Panc1 (cell line): ENCODE measurements at regions not wholly inside any gene's neighbourhood (a gene's known extent, or its start where the extent isn't known, plus 50 kb on each side); places are given as distances from the start of the nearest gene placed in this dataset.

Experiments
- ATAC-seq: fragments of 200-7000 bp; cut with Tn5 transposase; 2 replicates; pipeline ENCODE4 v1.9.1; 2020; ENCODE audit warnings: mild to moderate bottlenecking, moderate library complexity
- BruUV-seq: library from RNA; stranded (reverse); fragments of 400-500 nt; replicated peaks from 2 replicates; lab custom pipeline; 2021; lab: Mats Ljungman, UMichigan
- CTCF ChIA-PET: fragments of 300-600 bp; sonication (Branson Sonifier 250); formaldehyde crosslinking; loops from one replicate; lab custom pipeline; 2022; ENCODE audit warnings: antibody characterized with exemption; lab: Charles Lee
- POLR2A ChIA-PET: fragments of 300-600 bp; sonication (Branson Sonifier 250); formaldehyde crosslinking; loops from one replicate; lab custom pipeline; 2022; ENCODE audit warnings: antibody characterized with exemption; lab: Charles Lee
- DNase-seq: peaks from one replicate; pipeline ENCODE4 v3.0.0-alpha.2; 2010; ENCODE audit warnings: low read depth, low spot score
- H3K27ac ChIP-seq: 2 replicates; pipeline ENCODE4 v1.5.1; 2011; ENCODE audit warnings: mild to moderate bottlenecking, low read length, inconsistent platforms
- H3K27me3 ChIP-seq: fragments of 200-500 bp; sonication (Bioruptor generic); 2 replicates; pipeline ENCODE4 v1.6.0; 2014; ENCODE audit warnings: low read length, inconsistent platforms; ENCODE audit not compliant: control insufficient read depth, insufficient read depth
- H3K36me3 ChIP-seq: fragments of 200-500 bp; sonication (Bioruptor generic); 2 replicates; pipeline ENCODE4 v1.5.1; 2014; ENCODE audit warnings: inconsistent platforms, mild to moderate bottlenecking, low read length, moderate library complexity; ENCODE audit not compliant: control insufficient read depth, insufficient read depth
- H3K4me1 ChIP-seq: 2 replicates; pipeline ENCODE4 v1.5.1; 2011; ENCODE audit warnings: inconsistent platforms, mild to moderate bottlenecking, low read length, moderate library complexity; ENCODE audit not compliant: control insufficient read depth, insufficient read depth
- H3K4me3 ChIP-seq, 2 experiments: 2 replicates each; pipeline ENCODE4 v1.5.1; 2011 to 2012; ENCODE audit warnings: low read depth in 2 of 2, low read length in 2 of 2, mild to moderate bottlenecking in 2 of 2, inconsistent platforms in 1 of 2, moderate library complexity in 1 of 2
- H3K9me3 ChIP-seq: fragments of 200-500 bp; sonication (Bioruptor generic); 2 replicates; pipeline ENCODE4 v1.5.1; 2014; ENCODE audit warnings: low read depth, mild to moderate bottlenecking, inconsistent platforms, low read length, moderate library complexity; ENCODE audit not compliant: control insufficient read depth, insufficient read depth
- CTCF ChIP-seq: fragments of 450-650 bp; IDR thresholded peaks from 2 replicates; pipeline ENCODE4 v1.5.1; 2017; ENCODE audit warnings: mild to moderate bottlenecking
- POLR2AphosphoS5 ChIP-seq: IDR thresholded peaks from 2 replicates; pipeline ENCODE4 v1.6.1; 2012; ENCODE audit warnings: mild to moderate bottlenecking, low read depth, low read length, moderate library complexity
- REST ChIP-seq, 2 experiments: IDR thresholded peaks; 2 replicates each; pipeline ENCODE4 v1.6.1; 2011 to 2012; ENCODE audit warnings: low read depth in 2 of 2, control low read depth in 1 of 2, low read length in 1 of 2, mild to moderate bottlenecking in 1 of 2, moderate library complexity in 1 of 2; ENCODE audit not compliant: insufficient read depth in 1 of 2
- SIN3A ChIP-seq: IDR thresholded peaks from 2 replicates; pipeline ENCODE4 v1.6.1; 2012; ENCODE audit warnings: low read depth, mild to moderate bottlenecking, low read length, moderate library complexity, borderline replicate concordance; ENCODE audit not compliant: insufficient read depth
- TCF7L2 ChIP-seq: IDR thresholded peaks from 2 replicates; pipeline ENCODE4 v1.6.1; 2011; ENCODE audit warnings: mild to moderate bottlenecking, low read depth, low read length, inconsistent platforms
- in situ Hi-C: cut with HindIII; loops from 2 replicates; pipeline ENCODE4 v1.10.0; 2016; ENCODE audit warnings: low sequenced_read_pairs, low pct_unique_long_range_greater_than_20kb
- intact Hi-C: fragments of 100-400 bp; cut with micrococcal nuclease; formaldehyde crosslinking; loops from one replicate; pipeline ENCODE4 v1.10.0; 2022; ENCODE audit not compliant: unreplicated experiment

- intact Hi-C loops: no loop called here
Measured at GRCh38 chr5:158369241-158369640, 510.3 kb upstream of the CLINT1 start.

GRCh38 chr5:158368686-158369085 lies 509.7 kb upstream of the CLINT1 start:
- intact Hi-C loops (no loop called here), in situ Hi-C loops (no loop called here)
- no peak for ATAC-seq
- H3K9me3 ChIP-seq: no peaks in the 10 kb centered on the region
- ChIA-PET POLR2A (no interaction called here), CTCF (no interaction called here)
- no peak overlapping the region for H3K27ac ChIP-seq
- no peaks in the 10 kb centered on the region for H3K36me3 ChIP-seq
- H3K4me1 ChIP-seq: no peaks in the 10 kb centered on the region
- DNase-seq: no peak
- H3K4me3 ChIP-seq: no peak overlapping the region
- no TSS peak for BruUV-seq
- no peak for TF ChIP-seq POLR2AphosphoS5
- no peak for TF ChIP-seq TCF7L2
- no peak for TF ChIP-seq SIN3A
- no peak for TF ChIP-seq CTCF
- no peak for TF ChIP-seq REST (IDR thresholded peaks at IDR 0.05; ENCODE audit: insufficient read depth in 1 of 2, low read depth in 2 of 2, low read length in 1 of 2)
- H3K27me3 ChIP-seq: no peaks in the 10 kb centered on the region

More at GRCh38 chr5:158369241-158369640, 510.3 kb upstream of the CLINT1 start:
- Histone ChIP-seq H3K4me1 (no peaks in the 10 kb centered on the region), H3K27me3 (no peaks in the 10 kb centered on the region), H3K9me3 (no peaks in the 10 kb centered on the region), H3K4me3 (no peak overlapping the region), H3K36me3 (no peaks in the 10 kb centered on the region), H3K27ac (no peak overlapping the region)
- in situ Hi-C loops: no loop called here
- CTCF ChIA-PET: no interaction called here
- no peak for TF ChIP-seq SIN3A
- TF ChIP-seq TCF7L2: no peak
- TF ChIP-seq CTCF: no peak
- no peak for TF ChIP-seq POLR2AphosphoS5
- no peak for TF ChIP-seq REST (IDR thresholded peaks at IDR 0.05; ENCODE audit: insufficient read depth in 1 of 2, low read depth in 2 of 2, low read length in 1 of 2)
- ATAC-seq (no peak), DNase-seq (no peak)
- BruUV-seq: no TSS peak
- POLR2A ChIA-PET: no interaction called here
